ENCODE measurements at regions not wholly inside any gene's neighbourhood (a gene's known extent, or its start where the extent isn't known, plus 50 kb on each side); places are given as distances from the start of the nearest gene placed in this dataset.

DNA sequence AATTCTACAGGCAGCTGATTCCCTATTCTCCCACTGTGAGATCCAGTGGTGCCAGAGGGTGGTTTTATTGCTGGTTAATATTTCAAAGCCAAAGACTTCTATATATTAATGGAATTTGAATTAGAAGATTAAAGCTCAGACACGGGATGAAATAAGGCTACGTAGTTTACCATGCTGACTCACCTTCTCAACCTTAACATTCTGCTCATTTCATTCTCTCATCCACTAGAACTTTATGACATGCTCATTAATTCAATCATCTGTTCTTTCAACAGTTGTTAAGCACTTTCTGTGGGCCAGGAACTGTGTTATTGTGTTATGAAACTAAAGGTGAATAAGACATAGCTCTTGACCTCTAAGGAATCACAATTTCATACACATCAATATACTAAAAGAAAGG lies 456.9 kb upstream of the MAP3K7 start:
- H3K4me3 ChIP-seq (ENCODE audit: low read depth, low read length) = no peak overlapping the region
- TF ChIP-seq, protein P1, sequence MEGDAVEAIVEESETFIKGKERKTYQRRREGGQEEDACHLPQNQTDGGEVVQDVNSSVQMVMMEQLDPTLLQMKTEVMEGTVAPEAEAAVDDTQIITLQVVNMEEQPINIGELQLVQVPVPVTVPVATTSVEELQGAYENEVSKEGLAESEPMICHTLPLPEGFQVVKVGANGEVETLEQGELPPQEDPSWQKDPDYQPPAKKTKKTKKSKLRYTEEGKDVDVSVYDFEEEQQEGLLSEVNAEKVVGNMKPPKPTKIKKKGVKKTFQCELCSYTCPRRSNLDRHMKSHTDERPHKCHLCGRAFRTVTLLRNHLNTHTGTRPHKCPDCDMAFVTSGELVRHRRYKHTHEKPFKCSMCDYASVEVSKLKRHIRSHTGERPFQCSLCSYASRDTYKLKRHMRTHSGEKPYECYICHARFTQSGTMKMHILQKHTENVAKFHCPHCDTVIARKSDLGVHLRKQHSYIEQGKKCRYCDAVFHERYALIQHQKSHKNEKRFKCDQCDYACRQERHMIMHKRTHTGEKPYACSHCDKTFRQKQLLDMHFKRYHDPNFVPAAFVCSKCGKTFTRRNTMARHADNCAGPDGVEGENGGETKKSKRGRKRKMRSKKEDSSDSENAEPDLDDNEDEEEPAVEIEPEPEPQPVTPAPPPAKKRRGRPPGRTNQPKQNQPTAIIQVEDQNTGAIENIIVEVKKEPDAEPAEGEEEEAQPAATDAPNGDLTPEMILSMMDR (IDR thresholded peaks at IDR 0.05; ENCODE audit: low read depth, low read length) = no peak
- no peak for TF ChIP-seq MYC (IDR thresholded peaks at IDR 0.05; ENCODE audit: low read depth, low read length)
- TF ChIP-seq, protein P2, sequence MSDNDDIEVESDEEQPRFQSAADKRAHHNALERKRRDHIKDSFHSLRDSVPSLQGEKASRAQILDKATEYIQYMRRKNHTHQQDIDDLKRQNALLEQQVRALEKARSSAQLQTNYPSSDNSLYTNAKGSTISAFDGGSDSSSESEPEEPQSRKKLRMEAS (IDR thresholded peaks at IDR 0.05; ENCODE audit: low read depth, low read length) = no peak
- no peak for TF ChIP-seq POLR2A (IDR thresholded peaks at IDR 0.05; ENCODE audit: extremely low read depth, insufficient read length)
- DNase-seq (ENCODE audit: low read depth) = no peak

DNA sequence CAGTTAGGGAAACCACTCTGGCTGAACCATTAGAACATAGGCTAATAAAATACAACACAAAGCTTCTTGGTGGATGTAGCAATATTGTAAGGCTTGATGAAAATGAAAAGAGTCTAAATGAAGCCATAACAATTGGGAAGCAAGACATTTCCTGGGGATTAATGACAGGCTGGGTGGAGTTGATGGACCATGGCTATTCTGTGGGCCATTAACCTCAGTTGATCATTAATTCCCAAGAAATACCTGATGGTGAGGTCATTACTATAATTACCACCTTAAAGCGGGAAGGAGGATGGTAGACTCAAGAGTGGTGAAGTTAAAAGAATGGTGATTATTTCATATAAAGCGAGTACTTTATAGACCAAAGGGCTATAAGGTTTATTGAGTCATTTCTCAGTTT lies 455.8 kb upstream of the MAP3K7 start:
- no peak for DNase-seq (ENCODE audit: low read depth)
- no peak for TF ChIP-seq MYC (IDR thresholded peaks at IDR 0.05; ENCODE audit: low read depth, low read length)
- TF ChIP-seq POLR2A (IDR thresholded peaks at IDR 0.05; ENCODE audit: extremely low read depth, insufficient read length) = no peak
- TF ChIP-seq, protein P2 (IDR thresholded peaks at IDR 0.05; ENCODE audit: low read depth, low read length) = no peak
- TF ChIP-seq, protein P1 (IDR thresholded peaks at IDR 0.05; ENCODE audit: low read depth, low read length) = no peak
- H3K4me3 ChIP-seq (ENCODE audit: low read depth, low read length) = no peak overlapping the region

DNA sequence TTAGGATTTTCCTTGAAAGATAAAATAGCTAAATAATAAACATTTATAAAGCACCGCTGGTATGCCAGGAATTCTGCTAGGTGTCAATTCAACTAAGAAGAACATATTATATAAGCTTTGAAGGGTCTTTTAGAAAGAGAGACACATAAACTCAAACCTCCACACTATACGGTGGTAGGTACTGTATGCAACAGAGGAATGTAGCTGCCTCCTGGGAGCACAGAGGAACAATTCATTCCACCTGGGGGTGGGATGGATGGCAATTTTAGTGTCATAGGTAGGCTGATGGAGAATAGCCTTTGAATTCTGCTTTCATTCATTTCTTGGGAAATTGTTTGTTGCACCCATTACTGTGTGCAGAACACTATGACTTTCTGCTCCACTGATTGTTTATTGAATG lies 447.1 kb upstream of the MAP3K7 start:
- H3K4me3 ChIP-seq (ENCODE audit: low read depth, low read length) = no peak overlapping the region
- TF ChIP-seq POLR2A (IDR thresholded peaks at IDR 0.05; ENCODE audit: extremely low read depth, insufficient read length) = no peak
- no peak for TF ChIP-seq MYC (IDR thresholded peaks at IDR 0.05; ENCODE audit: low read depth, low read length)
- TF ChIP-seq, protein P1 (IDR thresholded peaks at IDR 0.05; ENCODE audit: low read depth, low read length) = no peak
- TF ChIP-seq, protein P2 (IDR thresholded peaks at IDR 0.05; ENCODE audit: low read depth, low read length) = no peak
- DNase-seq (ENCODE audit: low read depth) = no peak

DNA sequence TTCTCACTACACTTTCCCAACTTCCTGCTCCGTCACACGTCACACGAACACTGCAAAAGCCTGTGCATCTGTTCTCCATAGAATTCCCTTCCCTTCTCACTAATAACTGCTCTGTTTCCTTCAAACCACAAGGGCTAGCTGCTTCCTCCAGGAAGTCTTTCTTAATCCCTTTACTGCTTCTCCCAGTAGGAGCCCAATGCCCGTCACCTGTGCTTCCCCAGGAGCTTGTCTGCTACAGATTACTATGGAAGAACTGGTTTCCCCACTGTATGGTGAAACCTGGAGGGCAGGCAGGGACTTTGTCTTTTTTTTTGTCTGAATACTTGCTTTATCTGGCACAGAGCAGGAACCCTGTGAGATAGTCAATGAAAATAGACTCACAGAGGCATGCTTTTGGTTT lies 444.7 kb upstream of the MAP3K7 start:
- TF ChIP-seq MYC (IDR thresholded peaks at IDR 0.05; ENCODE audit: low read depth, low read length) (no peak), POLR2A (IDR thresholded peaks at IDR 0.05; ENCODE audit: extremely low read depth, insufficient read length) (no peak)
- TF ChIP-seq, protein P2 (IDR thresholded peaks at IDR 0.05; ENCODE audit: low read depth, low read length) = no peak
- TF ChIP-seq, protein P1 (IDR thresholded peaks at IDR 0.05; ENCODE audit: low read depth, low read length) = no peak
- H3K4me3 ChIP-seq (ENCODE audit: low read depth, low read length) = no peak overlapping the region
- no peak for DNase-seq (ENCODE audit: low read depth)

DNA sequence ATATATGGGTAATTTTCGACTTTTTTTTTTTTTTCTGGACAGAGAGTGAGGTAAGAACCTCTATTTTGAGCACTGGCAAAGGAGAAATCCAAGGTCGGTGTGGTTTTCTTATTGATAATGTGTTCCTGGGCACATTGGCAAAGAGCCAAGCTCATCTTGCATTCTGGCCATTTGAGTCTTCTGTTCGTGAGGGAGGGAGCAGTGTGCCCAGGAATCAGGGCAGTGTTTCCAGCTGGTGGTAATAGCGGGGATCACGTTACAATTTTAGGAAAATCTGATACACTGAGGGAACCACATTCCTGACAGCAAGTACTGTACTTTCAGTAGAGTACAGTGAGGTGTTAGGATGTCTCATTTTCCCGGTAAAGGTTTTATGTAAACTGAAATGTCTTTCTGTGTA lies 442.3 kb upstream of the MAP3K7 start:
- no peak for DNase-seq (ENCODE audit: low read depth)
- no peak overlapping the region for H3K4me3 ChIP-seq (ENCODE audit: low read depth, low read length)
- TF ChIP-seq, protein P2 (IDR thresholded peaks at IDR 0.05; ENCODE audit: low read depth, low read length) = no peak
- TF ChIP-seq POLR2A (IDR thresholded peaks at IDR 0.05; ENCODE audit: extremely low read depth, insufficient read length) = no peak
- TF ChIP-seq MYC (IDR thresholded peaks at IDR 0.05; ENCODE audit: low read depth, low read length) = no peak
- TF ChIP-seq, protein P1 (IDR thresholded peaks at IDR 0.05; ENCODE audit: low read depth, low read length) = no peak

DNA sequence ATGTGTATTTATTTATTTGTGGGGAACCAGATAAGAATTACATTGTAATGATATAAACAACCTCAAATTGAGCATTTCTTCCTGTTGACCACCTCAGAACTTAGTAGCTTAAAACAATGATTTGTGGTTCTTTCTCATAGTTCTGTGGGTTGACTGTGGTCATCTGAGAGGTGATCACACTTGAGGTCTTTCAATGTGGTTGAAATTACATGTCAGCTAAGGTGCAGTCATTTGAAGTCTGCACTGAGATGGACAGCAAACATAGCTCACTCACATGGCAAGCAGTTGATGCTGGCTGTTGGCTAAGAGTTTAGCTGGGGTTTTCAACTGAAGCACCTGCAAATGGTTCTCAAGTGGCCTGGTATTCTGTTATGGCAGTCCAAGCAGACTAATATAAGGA lies 436.7 kb upstream of the MAP3K7 start:
- DNase-seq (ENCODE audit: low read depth) = no peak
- no peak for TF ChIP-seq MYC (IDR thresholded peaks at IDR 0.05; ENCODE audit: low read depth, low read length)
- no peak for TF ChIP-seq POLR2A (IDR thresholded peaks at IDR 0.05; ENCODE audit: extremely low read depth, insufficient read length)
- TF ChIP-seq, protein P2 (IDR thresholded peaks at IDR 0.05; ENCODE audit: low read depth, low read length) = no peak
- TF ChIP-seq, protein P1 (IDR thresholded peaks at IDR 0.05; ENCODE audit: low read depth, low read length) = no peak
- H3K4me3 ChIP-seq (ENCODE audit: low read depth, low read length) = no peak overlapping the region
